ENCODE measurements at regions not wholly inside any gene's neighbourhood (a gene's known extent, or its start where the extent isn't known, plus 50 kb on each side); places are given as distances from the start of the nearest gene placed in this dataset.

GRCh38 chr12:46484396-46485061 lies 112.0 kb upstream of the SLC38A2 start:
- TF ChIP-seq CTCF (IDR thresholded peaks at IDR 0.05; ENCODE audit: low read length) (no peak), EZH2 (IDR thresholded peaks at IDR 0.05; ENCODE audit: borderline replicate concordance, low read length) (no peak)
